HG02642 (cell line): ENCODE measurements at regions not wholly inside any gene's neighbourhood (a gene's known extent, or its start where the extent isn't known, plus 50 kb on each side); places are given as distances from the start of the nearest gene placed in this dataset.
A peak's percentile ranks its signal among the peaks of the same experiment; 100 is the strongest.
"Not testable (repeated sequence)": the region's sequence is repeated elsewhere in the genome, so short reads cannot be mapped to it uniquely, and the experiment has no call there.

ENCODE experiments used
- ATAC-seq: cut with Tn5 transposase; IDR thresholded peaks from one replicate; pipeline ENCODE4 v1.9.1; 2021; ENCODE audit warnings: mild to moderate bottlenecking; ENCODE audit not compliant: unreplicated experiment, poor library complexity

DNA sequence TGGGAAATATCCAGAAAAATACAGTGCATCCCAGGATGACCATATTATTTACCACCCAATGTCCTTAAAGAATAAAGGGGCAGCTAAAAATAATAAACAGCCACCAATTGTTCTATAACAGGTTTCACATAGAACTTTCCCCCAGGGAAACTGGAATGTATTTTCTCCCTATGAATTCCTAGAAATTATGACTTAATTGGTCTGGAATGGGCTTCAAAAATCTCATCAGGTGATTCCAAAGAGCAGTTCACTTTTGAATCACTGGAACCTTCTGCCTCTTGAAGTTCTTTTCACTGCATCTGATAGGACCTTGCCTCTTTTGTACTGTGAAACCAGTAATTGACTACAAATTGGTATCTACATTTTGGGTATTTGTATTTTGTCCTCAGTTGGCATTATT, 119.3 kb downstream of the ZNF330 start:
- no peak for ATAC-seq

- ATAC-seq, result no peak
These were observed 119.8 kb downstream of the ZNF330 start for GRCh38 chr4:141340458-141340857.

- no peak for ATAC-seq
These were observed 125.4 kb downstream of the ZNF330 start for GRCh38 chr4:141346144-141346543.

DNA sequence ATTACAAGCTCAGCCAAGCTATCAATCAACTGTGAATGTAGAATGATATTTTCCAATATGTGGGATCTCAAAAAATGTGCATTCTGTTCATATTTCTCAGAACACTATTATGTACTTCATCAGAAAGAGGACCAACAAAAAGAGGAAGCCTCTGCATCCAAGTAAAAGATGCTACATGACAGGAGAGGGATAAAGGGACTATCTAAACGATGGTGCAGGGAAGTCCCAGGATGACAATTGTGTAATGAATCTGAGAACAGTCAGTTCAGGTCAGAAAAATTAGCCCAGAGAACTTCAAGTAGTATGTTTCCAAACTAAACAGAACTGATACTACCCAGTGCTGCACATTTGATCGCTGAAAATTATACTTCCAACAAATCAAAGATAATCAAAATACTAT, 127.0 kb downstream of the ZNF330 start:
- ATAC-seq, result no peak

GRCh38 chr4:141348125-141348524, 127.4 kb downstream of the ZNF330 start:
- peak; percentile 36 for ATAC-seq

GRCh38 chr4:141348573-141348972, 127.9 kb downstream of the ZNF330 start:
- ATAC-seq, result peak; percentile 35

GRCh38 chr4:141349236-141349635, 128.5 kb downstream of the ZNF330 start:
- ATAC-seq, result no peak

GRCh38 chr4:141350122-141350905, 129.6 kb downstream of the ZNF330 start:
- ATAC-seq, result no peak

GRCh38 chr4:141352331-141352730, 131.6 kb downstream of the ZNF330 start:
- no peak for ATAC-seq

GRCh38 chr4:141352909-141353525, 132.3 kb downstream of the ZNF330 start:
- ATAC-seq, result no peak

DNA sequence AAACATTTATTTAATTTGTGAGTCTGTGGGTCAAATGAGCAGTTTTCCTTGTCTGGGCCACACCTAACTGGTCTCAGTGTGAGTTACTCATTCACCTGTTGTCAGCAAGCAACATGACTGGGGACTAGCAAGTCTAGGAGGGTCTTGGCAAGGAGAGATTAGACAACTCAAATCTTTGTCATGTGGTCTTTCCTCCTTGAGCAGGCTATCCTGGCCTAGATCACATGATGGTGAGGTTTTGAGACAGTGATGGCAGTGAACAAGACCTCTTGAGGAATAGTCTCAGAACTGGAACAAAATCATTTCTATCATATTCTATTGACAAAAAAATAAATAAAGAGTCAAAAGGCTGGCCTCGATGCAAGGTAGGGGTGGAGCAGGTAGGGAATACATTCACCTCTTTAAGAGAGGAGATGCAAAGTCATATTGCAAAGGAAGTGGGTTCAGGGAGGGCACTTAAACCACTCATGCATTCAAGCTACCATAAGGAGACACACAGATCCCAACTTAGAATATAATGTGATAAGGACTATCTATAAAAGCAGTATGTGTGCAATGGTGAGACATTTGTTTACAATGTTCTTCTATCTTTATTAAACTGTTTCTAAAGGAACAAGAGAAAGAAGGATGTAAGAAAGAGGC, 135.7 kb downstream of the ZNF330 start:
- ATAC-seq, result no peak

- no peak for ATAC-seq
These were observed 136.3 kb downstream of the ZNF330 start for GRCh38 chr4:141356963-141357335.

GRCh38 chr4:141368241-141368640, 147.5 kb downstream of the ZNF330 start:
- not testable (repeated sequence) for ATAC-seq

DNA sequence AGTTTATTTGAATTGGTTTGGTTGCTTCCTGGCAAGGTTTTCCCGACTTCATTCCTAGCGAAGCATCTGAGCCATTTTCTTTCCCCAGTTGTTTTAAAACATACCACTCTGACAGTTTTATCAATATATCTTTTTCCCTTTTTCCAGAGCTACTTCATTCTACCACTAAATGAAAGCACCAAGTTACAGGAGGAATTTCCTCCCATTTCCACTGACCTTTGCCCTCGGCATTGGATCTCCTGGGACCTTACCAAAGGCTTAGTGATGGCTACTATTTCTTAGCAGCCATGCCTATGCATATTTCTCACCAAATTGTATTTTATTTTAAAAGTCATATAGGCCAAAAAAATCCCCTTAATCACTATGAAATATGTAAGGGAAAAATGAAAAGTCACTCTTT, 150.5 kb downstream of the ZNF330 start:
- ATAC-seq, result no peak

DNA sequence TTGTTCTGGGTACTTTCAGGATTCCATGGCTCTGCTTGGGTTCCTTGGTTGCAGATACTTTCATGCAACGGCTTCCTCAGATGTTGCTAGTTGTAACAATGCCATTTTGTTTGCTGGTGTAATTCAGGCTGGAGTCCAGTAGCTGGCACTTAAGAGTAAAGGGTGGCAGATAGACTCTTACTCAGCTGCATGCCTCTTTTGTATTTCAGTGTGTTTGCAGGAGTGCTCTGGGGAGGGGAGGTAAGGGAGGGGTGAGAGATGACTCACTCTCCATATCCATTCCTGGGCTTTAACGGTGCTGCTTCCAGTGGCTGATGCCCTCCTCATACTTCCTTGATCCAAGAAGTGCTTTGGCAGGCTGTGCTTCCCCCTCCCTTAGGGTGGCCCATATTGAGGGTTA, 155.2 kb downstream of the ZNF330 start:
- ATAC-seq, result no peak

- ATAC-seq, result peak; percentile 73
These were observed 156.1 kb downstream of the ZNF330 start for GRCh38 chr4:141376769-141377168.

GRCh38 chr4:141387299-141387698, 166.6 kb downstream of the ZNF330 start:
- ATAC-seq, result no peak

- ATAC-seq, result no peak
These were observed 167.8 kb downstream of the ZNF330 start for GRCh38 chr4:141388481-141388880.

- ATAC-seq, result no peak
These were observed 169.0 kb downstream of the ZNF330 start for GRCh38 chr4:141389649-141390048.

- ATAC-seq, result peak; percentile 56
These were observed 169.9 kb downstream of the ZNF330 start for GRCh38 chr4:141390571-141390970.

- no peak for ATAC-seq
These were observed 170.6 kb downstream of the ZNF330 start for GRCh38 chr4:141391293-141391692.

DNA sequence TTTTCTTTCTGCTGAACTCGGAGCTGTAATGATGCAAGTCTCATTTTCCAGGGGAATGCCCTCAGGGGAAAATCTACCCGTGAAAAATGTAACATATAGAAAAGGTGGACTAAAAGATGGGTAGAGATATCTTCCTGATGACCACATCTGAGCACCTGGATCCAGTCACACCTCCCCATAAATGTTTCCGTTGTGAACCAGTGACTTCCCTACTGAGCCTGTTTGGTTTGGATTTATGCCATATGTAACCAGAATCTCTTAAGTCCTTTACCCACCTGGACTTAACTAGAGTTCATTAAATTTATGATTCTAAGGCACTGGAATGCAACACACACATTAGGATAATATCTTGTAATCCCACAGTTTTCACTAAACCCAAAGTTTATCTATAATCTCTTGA, 171.1 kb downstream of the ZNF330 start:
- no peak for ATAC-seq
